HepG2 (cell line): ENCODE measurements at regions not wholly inside any gene's neighbourhood (a gene's known extent, or its start where the extent isn't known, plus 50 kb on each side); places are given as distances from the start of the nearest gene placed in this dataset.

Experiments used
- ATAC-seq: fragments of 200-7000 bp; cut with Tn5 transposase; 3 replicates; pipeline ENCODE4 v1.9.1; 2020; ENCODE audit warnings: mild to moderate bottlenecking, moderate library complexity
- BruUV-seq: library from RNA; stranded (reverse); fragments of 400-500 nt; replicated peaks from 2 replicates; lab custom pipeline; 2021; lab: Mats Ljungman, UMichigan
- CTCF ChIA-PET: fragments of 300-600 bp; formaldehyde crosslinking; extraction: SDS; loops from one replicate; lab custom pipeline; 2021; ENCODE audit warnings: low total read pairs, inconsistent platforms, low intra/inter-chr PET ratio; lab: Yijun Ruan, JAX
- POLR2A ChIA-PET: fragments of 350-600 bp; sonication (Branson Sonifier 250); formaldehyde crosslinking; loops from one replicate; lab custom pipeline; 2020; ENCODE audit warnings: antibody characterized with exemption, inconsistent platforms; lab: Yijun Ruan, JAX
- DNase-seq: peaks from one replicate; pipeline ENCODE4 v3.0.0-alpha.2; 2015; ENCODE audit warnings: low spot score
- FAIRE-seq: peaks from 3 replicates; lab custom pipeline; 2011; peaks lifted over from hg19 to GRCh38; lab: Jason Lieb, UNC
- H2AFZ ChIP-seq: one replicate; pipeline ENCODE4 v1.6.1; 2011; ENCODE audit warnings: low read length, inconsistent platforms
- H3K27ac ChIP-seq: fragments of 300-600 bp; 3 replicates; pipeline ENCODE4 v1.8.0; 2011; ENCODE audit warnings: mixed run types, mild to moderate bottlenecking, mixed read lengths, low read length, inconsistent platforms; ENCODE audit not compliant: insufficient read depth; ENCODE audit errors: extremely low read length
- H3K27me3 ChIP-seq, 2 experiments: fragments of 200-600 bp in 1 of 2; 2 replicates in 1 of 2; 3 replicates in 1 of 2; pipeline versions ENCODE4 v1.6.0 to v1.8.0; 2011; ENCODE audit warnings: low read length in 2 of 2, mild to moderate bottlenecking in 2 of 2, moderate library complexity in 2 of 2, inconsistent platforms in 1 of 2; ENCODE audit not compliant: insufficient read depth in 2 of 2, control insufficient read depth in 1 of 2
- H3K36me3 ChIP-seq, 2 experiments: fragments of 200-600 bp in 1 of 2; replicated peaks in 1 of 2; 2 replicates in 1 of 2; 3 replicates in 1 of 2; pipeline versions ENCODE4 v1.5.1 to v1.8.0; 2011; ENCODE audit warnings: low read length in 2 of 2, inconsistent platforms in 1 of 2; ENCODE audit not compliant: insufficient read depth in 2 of 2, control insufficient read depth in 1 of 2
- H3K4me1 ChIP-seq: 2 replicates; pipeline ENCODE4 v1.5.1; 2012; ENCODE audit warnings: low read length, inconsistent platforms; ENCODE audit not compliant: insufficient read depth
- H3K4me2 ChIP-seq: 2 replicates; pipeline ENCODE4 v1.6.0; 2011; ENCODE audit warnings: low read depth, low read length, inconsistent platforms
- H3K4me3 ChIP-seq, 3 experiments: fragments of 200-600 bp in 1 of 3; sonication (generic), shearing (Covaris generic) in 1 of 3; replicated peaks in 1 of 3; 2 replicates each; pipeline ENCODE4 v1.5.1; 2011 to 2016; ENCODE audit warnings: low read length in 3 of 3, inconsistent platforms in 2 of 3, low read depth in 2 of 3, mild to moderate bottlenecking in 2 of 3, control low read depth in 1 of 3, mixed read lengths in 1 of 3; ENCODE audit not compliant: insufficient read depth in 1 of 3
- H3K79me2 ChIP-seq: one replicate; pipeline ENCODE4 v1.6.1; 2011; ENCODE audit warnings: low read length, inconsistent platforms; ENCODE audit not compliant: insufficient read depth
- H3K9ac ChIP-seq: 2 replicates; pipeline ENCODE4 v1.6.0; 2011; ENCODE audit warnings: mild to moderate bottlenecking, low read depth, low read length, inconsistent platforms; ENCODE audit not compliant: insufficient read depth
- H3K9me3 ChIP-seq: 2 replicates; pipeline ENCODE4 v1.5.1; 2012; ENCODE audit warnings: mild to moderate bottlenecking, low read length
- H4K20me1 ChIP-seq: 2 replicates; pipeline ENCODE4 v1.6.0; 2011; ENCODE audit warnings: inconsistent platforms, mild to moderate bottlenecking, low read length, moderate library complexity; ENCODE audit not compliant: insufficient read depth
- AHDC1 ChIP-seq: sonication (generic); formaldehyde crosslinking; IDR thresholded peaks from 2 replicates; pipeline ENCODE4 v1.5.1; 2020; ENCODE audit warnings: mild to moderate bottlenecking, missing genetic modification reagents, borderline replicate concordance
- DMTF1 ChIP-seq: sonication (generic); formaldehyde crosslinking; IDR thresholded peaks from 2 replicates; pipeline ENCODE4 v1.4.0; 2020; ENCODE audit warnings: mild to moderate bottlenecking, missing genetic modification reagents
- MXD4 ChIP-seq: IDR thresholded peaks from 2 replicates; pipeline ENCODE4 v1.6.1; 2016; ENCODE audit warnings: mild to moderate bottlenecking, missing biosample characterization, missing genetic modification reagents
- ZNF264 ChIP-seq: sonication (generic); formaldehyde crosslinking; IDR thresholded peaks from 2 replicates; pipeline ENCODE4 v1.4.0; 2020; ENCODE audit warnings: missing genetic modification reagents
- ZNF609 ChIP-seq: sonication (generic); formaldehyde crosslinking; IDR thresholded peaks from 2 replicates; pipeline ENCODE4 v1.4.0; 2020; ENCODE audit warnings: mild to moderate bottlenecking, missing genetic modification reagents, borderline replicate concordance
- WGBS: methylation state at CpG from one replicate; pipeline ENCODE4 v1.1.6; 2017; ENCODE audit warnings: low lambda C conversion rate; 5-methylcytosine and 5-hydroxymethylcytosine counted together
- in situ Hi-C: cut with HindIII; loops from 2 replicates; pipeline ENCODE4 v1.10.0; 2017; ENCODE audit warnings: low pct_unique_long_range_greater_than_20kb; ENCODE audit not compliant: extremely low pct_ligation_motif_present
- intact Hi-C: fragments of 100-400 bp; cut with micrococcal nuclease; formaldehyde crosslinking; loops from one replicate; pipeline ENCODE4 v1.10.0; 2022; ENCODE audit not compliant: unreplicated experiment
- TF ChIP-seq, protein P1 (sequence below): sonication (generic); formaldehyde crosslinking; IDR thresholded peaks from 2 replicates; pipeline ENCODE4 v1.4.0; 2020; ENCODE audit warnings: missing genetic modification reagents

DNA sequence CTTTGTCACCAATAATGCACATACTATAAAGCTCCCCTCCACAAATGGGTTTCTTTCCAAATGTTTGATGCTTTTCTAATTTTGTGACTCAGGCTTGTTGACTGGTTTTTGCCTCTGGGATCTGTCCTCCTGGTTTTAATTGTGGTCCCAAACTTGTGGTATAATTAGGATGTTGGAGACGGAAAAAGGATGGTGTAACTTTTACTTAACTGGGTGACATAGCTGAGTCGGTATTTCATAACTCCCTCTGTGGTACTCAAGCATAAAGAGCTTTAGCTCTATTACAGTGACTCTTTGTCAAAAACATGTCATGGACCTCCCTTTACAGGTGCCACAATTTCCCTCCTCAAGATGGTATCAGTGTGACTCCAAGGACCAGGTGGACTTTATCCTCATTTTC lies 119.7 kb upstream of the RBPJ start (continued):
- TF ChIP-seq ZNF609 (CRISPR knock-in tag): no peak
- TF ChIP-seq MXD4: no peak

DNA sequence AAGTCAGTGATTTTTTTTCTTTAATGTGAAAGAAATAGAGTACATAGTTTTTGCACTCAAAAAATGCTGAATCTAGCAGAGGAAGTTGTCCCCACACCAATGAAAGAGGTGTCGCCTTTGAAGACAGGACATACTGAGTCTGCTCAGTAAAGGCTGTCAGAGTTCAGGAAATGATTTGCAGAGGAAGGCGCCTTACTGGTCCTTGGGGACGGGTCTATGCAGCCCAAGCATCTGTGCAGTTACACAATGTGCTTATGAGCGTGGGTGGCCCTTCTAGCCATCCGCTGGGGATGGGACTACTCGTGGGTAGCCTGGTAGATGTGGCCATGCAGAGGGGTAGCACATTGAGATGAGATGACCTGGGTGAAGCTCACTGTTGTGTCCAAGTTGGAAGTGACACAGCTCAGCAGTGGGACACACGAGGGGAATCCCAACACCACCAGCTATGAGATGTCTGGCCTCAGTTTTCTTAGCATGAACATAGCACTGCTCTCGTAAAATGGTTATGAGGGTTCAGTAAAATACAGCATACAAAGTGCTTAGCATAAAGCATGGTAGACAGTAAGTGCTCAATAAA lies 116.5 kb upstream of the RBPJ start:
- ChIA-PET CTCF (no interaction called here), POLR2A (no interaction called here)
- H3K4me1 ChIP-seq: no peaks in the 10 kb centered on the region
- no peaks in the 10 kb centered on the region for H3K9me3 ChIP-seq
- no peak for DNase-seq
- no peaks in the 10 kb centered on the region for H3K36me3 ChIP-seq
- H3K4me2 ChIP-seq: no peak overlapping the region
- no peak overlapping the region for H3K4me3 ChIP-seq
- no peak for FAIRE-seq
- H3K79me2 ChIP-seq: no peaks in the 10 kb centered on the region
- intact Hi-C loops (no loop called here), in situ Hi-C loops (no loop called here)
- no peaks in the 10 kb centered on the region for H4K20me1 ChIP-seq
- no peak for ATAC-seq
- H3K27me3 ChIP-seq: peaks cover 2 to 4% of the 10 kb centered on the region in 2 experiments; a peak in 2 of 5 replicates
- no peak overlapping the region for H3K27ac ChIP-seq
- WGBS: 23% methylated on average over 4 of the region's 8 CpGs
- no peak overlapping the region for H3K9ac ChIP-seq
- no peak overlapping the region for H2AFZ ChIP-seq
- BruUV-seq: no TSS peak
- TF ChIP-seq DMTF1 (CRISPR knock-in tag) (no peak), ZNF264 (CRISPR knock-in tag) (no peak), AHDC1 (no peak)
- TF ChIP-seq, protein P1, sequence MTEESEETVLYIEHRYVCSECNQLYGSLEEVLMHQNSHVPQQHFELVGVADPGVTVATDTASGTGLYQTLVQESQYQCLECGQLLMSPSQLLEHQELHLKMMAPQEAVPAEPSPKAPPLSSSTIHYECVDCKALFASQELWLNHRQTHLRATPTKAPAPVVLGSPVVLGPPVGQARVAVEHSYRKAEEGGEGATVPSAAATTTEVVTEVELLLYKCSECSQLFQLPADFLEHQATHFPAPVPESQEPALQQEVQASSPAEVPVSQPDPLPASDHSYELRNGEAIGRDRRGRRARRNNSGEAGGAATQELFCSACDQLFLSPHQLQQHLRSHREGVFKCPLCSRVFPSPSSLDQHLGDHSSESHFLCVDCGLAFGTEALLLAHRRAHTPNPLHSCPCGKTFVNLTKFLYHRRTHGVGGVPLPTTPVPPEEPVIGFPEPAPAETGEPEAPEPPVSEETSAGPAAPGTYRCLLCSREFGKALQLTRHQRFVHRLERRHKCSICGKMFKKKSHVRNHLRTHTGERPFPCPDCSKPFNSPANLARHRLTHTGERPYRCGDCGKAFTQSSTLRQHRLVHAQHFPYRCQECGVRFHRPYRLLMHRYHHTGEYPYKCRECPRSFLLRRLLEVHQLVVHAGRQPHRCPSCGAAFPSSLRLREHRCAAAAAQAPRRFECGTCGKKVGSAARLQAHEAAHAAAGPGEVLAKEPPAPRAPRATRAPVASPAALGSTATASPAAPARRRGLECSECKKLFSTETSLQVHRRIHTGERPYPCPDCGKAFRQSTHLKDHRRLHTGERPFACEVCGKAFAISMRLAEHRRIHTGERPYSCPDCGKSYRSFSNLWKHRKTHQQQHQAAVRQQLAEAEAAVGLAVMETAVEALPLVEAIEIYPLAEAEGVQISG (CRISPR knock-in tag): no peak
